ENCODE measurements at regions not wholly inside any gene's neighbourhood (a gene's known extent, or its start where the extent isn't known, plus 50 kb on each side); places are given as distances from the start of the nearest gene placed in this dataset.

DNA sequence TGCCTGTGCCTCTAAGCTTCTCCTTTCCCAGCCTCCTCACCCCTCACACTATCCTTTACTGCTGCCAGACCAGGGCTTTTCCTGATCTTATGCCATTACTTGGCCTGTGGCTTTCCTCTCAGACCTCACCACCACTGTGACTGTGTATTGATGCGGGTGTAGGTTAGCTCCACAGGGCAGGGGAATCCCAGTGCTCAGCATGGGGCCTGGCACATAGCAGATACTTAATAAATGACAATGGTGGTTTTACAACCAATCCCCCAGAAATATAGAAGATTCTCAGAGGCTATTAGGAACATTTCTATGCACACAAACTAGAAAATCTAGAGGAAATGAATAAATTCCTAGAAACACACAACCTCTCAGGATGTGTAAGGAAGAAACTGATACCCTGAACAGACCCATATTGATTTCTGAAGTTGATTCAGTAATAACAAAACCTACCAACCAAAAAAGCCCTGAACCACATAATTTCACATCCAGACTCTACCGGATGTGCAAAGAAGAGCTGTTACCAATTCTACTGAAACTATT, 129.6 kb upstream of the QRFPR start:
- TF ChIP-seq, protein P1, sequence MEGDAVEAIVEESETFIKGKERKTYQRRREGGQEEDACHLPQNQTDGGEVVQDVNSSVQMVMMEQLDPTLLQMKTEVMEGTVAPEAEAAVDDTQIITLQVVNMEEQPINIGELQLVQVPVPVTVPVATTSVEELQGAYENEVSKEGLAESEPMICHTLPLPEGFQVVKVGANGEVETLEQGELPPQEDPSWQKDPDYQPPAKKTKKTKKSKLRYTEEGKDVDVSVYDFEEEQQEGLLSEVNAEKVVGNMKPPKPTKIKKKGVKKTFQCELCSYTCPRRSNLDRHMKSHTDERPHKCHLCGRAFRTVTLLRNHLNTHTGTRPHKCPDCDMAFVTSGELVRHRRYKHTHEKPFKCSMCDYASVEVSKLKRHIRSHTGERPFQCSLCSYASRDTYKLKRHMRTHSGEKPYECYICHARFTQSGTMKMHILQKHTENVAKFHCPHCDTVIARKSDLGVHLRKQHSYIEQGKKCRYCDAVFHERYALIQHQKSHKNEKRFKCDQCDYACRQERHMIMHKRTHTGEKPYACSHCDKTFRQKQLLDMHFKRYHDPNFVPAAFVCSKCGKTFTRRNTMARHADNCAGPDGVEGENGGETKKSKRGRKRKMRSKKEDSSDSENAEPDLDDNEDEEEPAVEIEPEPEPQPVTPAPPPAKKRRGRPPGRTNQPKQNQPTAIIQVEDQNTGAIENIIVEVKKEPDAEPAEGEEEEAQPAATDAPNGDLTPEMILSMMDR (IDR thresholded peaks at IDR 0.05; ENCODE audit: insufficient read depth, low read length): no peak
- TF ChIP-seq, protein P2, sequence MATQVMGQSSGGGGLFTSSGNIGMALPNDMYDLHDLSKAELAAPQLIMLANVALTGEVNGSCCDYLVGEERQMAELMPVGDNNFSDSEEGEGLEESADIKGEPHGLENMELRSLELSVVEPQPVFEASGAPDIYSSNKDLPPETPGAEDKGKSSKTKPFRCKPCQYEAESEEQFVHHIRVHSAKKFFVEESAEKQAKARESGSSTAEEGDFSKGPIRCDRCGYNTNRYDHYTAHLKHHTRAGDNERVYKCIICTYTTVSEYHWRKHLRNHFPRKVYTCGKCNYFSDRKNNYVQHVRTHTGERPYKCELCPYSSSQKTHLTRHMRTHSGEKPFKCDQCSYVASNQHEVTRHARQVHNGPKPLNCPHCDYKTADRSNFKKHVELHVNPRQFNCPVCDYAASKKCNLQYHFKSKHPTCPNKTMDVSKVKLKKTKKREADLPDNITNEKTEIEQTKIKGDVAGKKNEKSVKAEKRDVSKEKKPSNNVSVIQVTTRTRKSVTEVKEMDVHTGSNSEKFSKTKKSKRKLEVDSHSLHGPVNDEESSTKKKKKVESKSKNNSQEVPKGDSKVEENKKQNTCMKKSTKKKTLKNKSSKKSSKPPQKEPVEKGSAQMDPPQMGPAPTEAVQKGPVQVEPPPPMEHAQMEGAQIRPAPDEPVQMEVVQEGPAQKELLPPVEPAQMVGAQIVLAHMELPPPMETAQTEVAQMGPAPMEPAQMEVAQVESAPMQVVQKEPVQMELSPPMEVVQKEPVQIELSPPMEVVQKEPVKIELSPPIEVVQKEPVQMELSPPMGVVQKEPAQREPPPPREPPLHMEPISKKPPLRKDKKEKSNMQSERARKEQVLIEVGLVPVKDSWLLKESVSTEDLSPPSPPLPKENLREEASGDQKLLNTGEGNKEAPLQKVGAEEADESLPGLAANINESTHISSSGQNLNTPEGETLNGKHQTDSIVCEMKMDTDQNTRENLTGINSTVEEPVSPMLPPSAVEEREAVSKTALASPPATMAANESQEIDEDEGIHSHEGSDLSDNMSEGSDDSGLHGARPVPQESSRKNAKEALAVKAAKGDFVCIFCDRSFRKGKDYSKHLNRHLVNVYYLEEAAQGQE (IDR thresholded peaks at IDR 0.05; ENCODE audit: insufficient replicate concordance, low read depth): no peak
- TF ChIP-seq POLR2AphosphoS5 (IDR thresholded peaks at IDR 0.05; ENCODE audit: low read depth) (no peak), GABPA (IDR thresholded peaks at IDR 0.05; ENCODE audit: low read depth) (no peak), SPI1 (IDR thresholded peaks at IDR 0.05; ENCODE audit: borderline replicate concordance, low read depth) (no peak)

Data from HL-60 (cell line).